Gastrocnemius medialis (tissue), 4 donors: ENCODE measurements at regions not wholly inside any gene's neighbourhood (a gene's known extent, or its start where the extent isn't known, plus 50 kb on each side); places are given as distances from the start of the nearest gene placed in this dataset.

Source experiments
- POLR2A ChIP-seq, 2 donors: fragments of 450-650 bp; IDR thresholded peaks; one replicate each; pipeline ENCODE4 v1.6.1; 2017; ENCODE audit warnings: antibody characterized with exemption in 2 of 2, mild to moderate bottlenecking in 2 of 2, moderate library complexity in 2 of 2
- TF ChIP-seq, protein P1 (sequence below), 5 experiments: fragments of 450-650 bp in 3 of 5; fragments of 200-600 bp in 2 of 5; sonication (generic) in 2 of 5; IDR thresholded peaks in 4 of 5; conservative IDR thresholded peaks in 1 of 5; 1 replicate in 4 of 5; 2 replicates in 1 of 5; pipeline ENCODE4 v1.5.1; 2016 to 2019; ENCODE audit warnings: antibody characterized with exemption in 5 of 5, mild to moderate bottlenecking in 3 of 5, moderate library complexity in 3 of 5

- TF ChIP-seq, protein P1, sequence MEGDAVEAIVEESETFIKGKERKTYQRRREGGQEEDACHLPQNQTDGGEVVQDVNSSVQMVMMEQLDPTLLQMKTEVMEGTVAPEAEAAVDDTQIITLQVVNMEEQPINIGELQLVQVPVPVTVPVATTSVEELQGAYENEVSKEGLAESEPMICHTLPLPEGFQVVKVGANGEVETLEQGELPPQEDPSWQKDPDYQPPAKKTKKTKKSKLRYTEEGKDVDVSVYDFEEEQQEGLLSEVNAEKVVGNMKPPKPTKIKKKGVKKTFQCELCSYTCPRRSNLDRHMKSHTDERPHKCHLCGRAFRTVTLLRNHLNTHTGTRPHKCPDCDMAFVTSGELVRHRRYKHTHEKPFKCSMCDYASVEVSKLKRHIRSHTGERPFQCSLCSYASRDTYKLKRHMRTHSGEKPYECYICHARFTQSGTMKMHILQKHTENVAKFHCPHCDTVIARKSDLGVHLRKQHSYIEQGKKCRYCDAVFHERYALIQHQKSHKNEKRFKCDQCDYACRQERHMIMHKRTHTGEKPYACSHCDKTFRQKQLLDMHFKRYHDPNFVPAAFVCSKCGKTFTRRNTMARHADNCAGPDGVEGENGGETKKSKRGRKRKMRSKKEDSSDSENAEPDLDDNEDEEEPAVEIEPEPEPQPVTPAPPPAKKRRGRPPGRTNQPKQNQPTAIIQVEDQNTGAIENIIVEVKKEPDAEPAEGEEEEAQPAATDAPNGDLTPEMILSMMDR (IDR thresholded peaks at IDR 0.05 in 4 of 5, conservative IDR thresholded peaks at IDR 0.05 in 1 of 5), result no peak
- TF ChIP-seq POLR2A (IDR thresholded peaks at IDR 0.05), result no peak
Observed at GRCh38 chr3:36219398-36219797, 160.9 kb upstream of the STAC start.
